ENCODE measurements at regions not wholly inside any gene's neighbourhood (a gene's known extent, or its start where the extent isn't known, plus 50 kb on each side); places are given as distances from the start of the nearest gene placed in this dataset.

- DNase-seq (ENCODE audit: low spot score): no peak
Measured at GRCh38 chr18:40380686-40381439, 1574.2 kb upstream of the PIK3C3 start.

DNA sequence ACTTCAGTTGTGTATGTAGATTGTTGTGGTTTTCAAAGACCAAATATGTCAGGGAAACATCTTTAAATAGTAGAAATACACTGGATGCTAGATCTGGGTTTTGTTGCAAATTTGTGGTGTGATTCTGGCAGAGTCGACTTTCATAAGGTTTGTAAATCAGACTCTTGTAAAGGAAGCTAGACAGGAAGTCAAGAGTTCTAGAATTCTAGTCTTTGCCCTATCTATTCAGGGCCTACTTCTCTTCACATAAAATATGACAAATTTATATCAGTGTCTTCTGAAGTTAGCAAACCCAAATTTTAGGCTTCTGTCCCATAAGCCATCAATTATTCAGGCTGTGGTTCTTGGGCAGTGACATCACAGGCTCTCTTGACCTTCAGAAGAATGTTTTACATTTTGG is 1579.2 kb upstream of the PIK3C3 start:
- no peak for DNase-seq (ENCODE audit: low spot score)

GRCh38 chr18:40371673-40372072 is 1583.4 kb upstream of the PIK3C3 start:
- peak; percentile 65 for DNase-seq (ENCODE audit: low spot score)

- DNase-seq (ENCODE audit: low spot score): no peak
Measured at GRCh38 chr18:40367576-40367975, 1587.5 kb upstream of the PIK3C3 start.

GRCh38 chr18:40366521-40366920 is 1588.5 kb upstream of the PIK3C3 start:
- no peak for DNase-seq (ENCODE audit: low spot score)

DNA sequence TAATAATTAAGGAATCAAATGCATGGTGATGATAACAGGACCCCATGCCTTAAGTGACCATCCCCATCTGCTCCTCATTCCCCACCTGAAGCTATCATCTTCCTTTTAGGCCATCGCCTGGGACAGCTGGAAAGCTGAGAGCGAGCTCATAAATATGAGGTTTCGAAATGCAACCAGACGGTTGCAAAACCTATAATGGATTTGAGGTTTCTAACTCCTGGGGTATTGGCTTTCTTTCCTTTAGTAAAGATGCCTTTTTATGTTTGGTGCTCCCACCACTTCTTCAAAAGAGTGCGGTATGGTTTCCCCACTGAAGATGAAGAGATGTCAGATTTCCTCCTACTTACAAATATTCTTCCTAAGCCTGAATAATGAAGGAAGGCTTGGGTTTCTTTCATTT is 1589.5 kb upstream of the PIK3C3 start:
- no peak for DNase-seq (ENCODE audit: low spot score)

- DNase-seq (ENCODE audit: low spot score): peak; percentile 34
Measured at GRCh38 chr18:40360558-40360957, 1594.5 kb upstream of the PIK3C3 start.

- DNase-seq (ENCODE audit: low spot score): no peak
Measured at GRCh38 chr18:40357536-40357935, 1597.5 kb upstream of the PIK3C3 start.

DNA sequence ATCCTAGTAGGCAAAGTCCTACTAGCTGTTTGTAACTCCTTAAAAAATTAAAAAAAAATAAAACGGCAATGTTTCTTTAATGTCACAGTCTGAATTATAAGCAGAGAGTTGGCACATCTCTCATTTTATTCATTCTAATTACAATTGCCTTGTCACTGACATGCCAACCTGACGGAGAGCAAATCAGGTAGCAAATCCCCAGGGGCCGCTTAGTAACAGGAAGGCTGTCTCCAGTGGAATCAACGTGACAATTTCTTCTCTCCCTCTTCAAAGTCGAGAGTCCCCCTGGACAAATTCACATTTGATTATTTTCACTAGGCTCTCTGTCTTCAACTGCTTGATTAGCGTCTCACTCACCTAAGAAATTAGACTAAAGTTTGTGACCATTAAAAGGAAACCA is 1598.9 kb upstream of the PIK3C3 start:
- DNase-seq (ENCODE audit: low spot score): no peak

DNA sequence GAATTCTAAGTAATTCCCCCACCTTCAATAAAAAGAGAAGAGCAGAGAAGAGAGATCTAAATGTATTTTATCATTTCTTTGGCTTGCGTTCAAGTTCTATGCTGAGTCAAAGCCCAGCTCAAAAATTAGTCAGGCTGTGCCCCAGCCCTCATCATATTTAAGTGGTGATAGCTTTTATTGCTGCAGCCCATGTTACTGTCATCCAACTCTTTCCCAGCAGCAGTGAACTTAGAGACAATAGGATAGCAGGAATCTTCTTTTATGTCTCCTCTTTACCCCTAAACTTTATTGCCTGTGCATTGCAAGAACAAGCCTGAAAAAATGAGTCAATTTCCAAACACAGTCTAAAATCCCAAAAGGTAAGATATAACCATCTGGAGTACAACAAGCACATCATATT is 1599.3 kb upstream of the PIK3C3 start:
- peak; percentile 36 for DNase-seq (ENCODE audit: low spot score)

GRCh38 chr18:40348196-40348595 is 1606.8 kb upstream of the PIK3C3 start:
- no peak for DNase-seq (ENCODE audit: low spot score)

- DNase-seq (ENCODE audit: low spot score): no peak
Measured at GRCh38 chr18:40347261-40347660, 1607.8 kb upstream of the PIK3C3 start.

DNA sequence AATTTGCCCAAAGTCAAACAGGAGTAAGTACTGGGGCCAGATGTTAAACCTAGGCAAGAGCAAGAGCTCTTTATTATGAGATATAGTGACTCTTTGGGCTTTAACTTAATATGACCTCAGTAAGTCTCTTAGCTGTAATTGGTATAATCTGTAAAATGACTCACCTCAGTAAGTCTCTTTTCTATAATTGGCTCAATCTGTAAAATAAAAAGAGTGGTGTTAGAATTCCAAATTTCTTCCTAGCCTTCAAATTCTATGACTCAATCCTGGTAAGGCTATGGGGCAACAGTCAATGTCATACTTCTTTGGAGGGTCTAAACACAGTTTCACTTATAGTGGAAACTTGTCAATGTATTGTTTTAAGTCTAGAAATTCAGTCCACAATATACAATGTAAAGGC is 1608.9 kb upstream of the PIK3C3 start:
- no peak for DNase-seq (ENCODE audit: low spot score)

DNA sequence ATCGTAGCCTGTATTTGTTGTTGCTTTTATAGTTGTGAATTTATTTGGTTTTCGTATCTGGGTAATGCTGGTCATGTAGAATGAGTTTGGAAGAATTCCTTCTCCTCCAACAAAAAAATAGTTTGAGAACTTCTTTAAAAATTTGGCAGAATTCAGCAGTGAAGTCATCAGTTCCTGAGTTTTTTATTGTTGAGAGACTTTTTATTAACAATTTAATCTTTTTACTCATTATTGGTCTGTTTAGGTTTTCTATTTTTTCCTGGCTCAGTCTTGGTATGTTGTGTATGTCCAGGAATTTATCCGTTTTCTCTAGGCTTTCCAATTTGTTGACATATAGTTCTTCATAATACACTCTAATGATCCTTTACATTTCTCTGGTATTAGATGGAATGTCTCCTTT is 1613.3 kb upstream of the PIK3C3 start:
- DNase-seq (ENCODE audit: low spot score): no peak

- no peak for DNase-seq (ENCODE audit: low spot score)
Measured at GRCh38 chr18:40338284-40338683, 1616.8 kb upstream of the PIK3C3 start.

- no peak for DNase-seq (ENCODE audit: low spot score)
Measured at GRCh38 chr18:40326985-40327384, 1628.0 kb upstream of the PIK3C3 start.

GRCh38 chr18:40325988-40326387 is 1629.0 kb upstream of the PIK3C3 start:
- no peak for DNase-seq (ENCODE audit: low spot score)

- no peak for DNase-seq (ENCODE audit: low spot score)
Measured at GRCh38 chr18:40314199-40314598, 1640.8 kb upstream of the PIK3C3 start.

- no peak for DNase-seq (ENCODE audit: low spot score)
Measured at GRCh38 chr18:40313030-40313642, 1641.9 kb upstream of the PIK3C3 start.

GRCh38 chr18:40307627-40308026 is 1647.4 kb upstream of the PIK3C3 start:
- DNase-seq (ENCODE audit: low spot score): no peak

DNA sequence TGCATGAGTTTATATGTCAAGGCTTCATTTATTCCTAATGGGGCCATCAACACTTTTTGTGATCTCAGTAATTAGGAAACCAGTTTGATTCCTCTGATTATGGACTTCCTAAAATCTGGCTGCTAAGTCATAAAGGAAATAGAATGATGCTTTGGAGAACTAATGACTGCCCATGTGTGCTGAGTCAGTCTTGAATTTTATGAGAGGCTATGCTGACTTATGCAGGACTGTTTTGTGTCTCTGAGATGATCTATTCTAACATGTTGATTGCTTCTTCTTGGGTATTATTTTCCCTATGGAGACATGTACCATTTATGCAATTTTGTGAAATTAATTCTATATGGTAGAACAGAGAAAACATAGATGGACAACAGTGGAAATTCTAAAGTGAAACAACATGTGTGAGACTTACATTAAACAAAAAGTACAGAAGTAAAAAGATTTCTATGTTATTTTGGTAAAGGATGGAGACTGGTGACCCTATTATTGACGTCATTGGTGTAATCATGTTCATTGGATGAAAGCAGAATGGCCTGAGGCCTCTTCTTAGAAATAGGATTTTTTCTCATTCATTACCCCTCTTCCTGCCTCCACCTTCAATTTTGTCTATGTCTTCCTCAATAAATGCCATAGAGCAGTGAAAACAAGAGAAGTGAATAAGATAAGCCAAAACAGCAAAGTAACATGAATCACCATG is 1658.2 kb upstream of the PIK3C3 start:
- DNase-seq (ENCODE audit: low spot score): no peak

DNA sequence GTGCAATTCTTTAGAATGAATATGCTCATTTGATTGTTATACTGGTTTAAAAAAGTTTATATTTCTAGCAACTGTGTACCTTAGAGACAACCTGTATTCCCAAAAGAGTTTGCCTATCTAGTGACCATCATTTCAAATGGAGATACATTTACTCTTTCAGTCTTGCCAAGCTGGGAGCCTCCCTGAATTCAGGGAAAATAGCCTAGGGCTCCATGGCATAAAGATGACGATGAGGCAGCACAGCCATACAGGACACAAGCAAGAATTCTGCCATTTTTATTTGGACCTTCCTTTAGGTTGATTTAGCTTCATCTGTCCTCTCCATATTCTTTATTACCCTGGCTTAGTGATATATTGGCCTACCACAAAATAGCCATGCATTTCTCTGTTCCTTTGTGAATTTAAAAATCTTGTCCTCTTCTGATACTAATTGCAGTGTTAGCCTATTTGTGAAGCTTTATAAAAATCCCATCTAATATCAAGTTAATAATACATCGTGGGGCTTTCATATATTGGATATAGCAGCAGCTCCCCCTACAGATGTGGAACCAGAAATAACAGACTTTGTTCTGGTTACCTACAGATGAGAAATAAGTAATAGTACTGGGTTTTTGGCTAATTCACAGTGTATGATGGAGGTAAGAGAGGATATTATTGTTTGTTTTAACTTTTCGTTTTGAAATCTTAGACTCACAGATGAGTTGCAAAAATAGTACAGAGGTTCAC is 1661.9 kb upstream of the PIK3C3 start:
- DNase-seq (ENCODE audit: low spot score): no peak
